Suppressor macrophage (primary cell): ENCODE measurements at regions not wholly inside any gene's neighbourhood (a gene's known extent, or its start where the extent isn't known, plus 50 kb on each side); places are given as distances from the start of the nearest gene placed in this dataset.

Source experiments
- DNase-seq, 4 experiments: peaks; one replicate each; pipeline ENCODE4 v3.0.0-alpha.2; 2020 to 2022

- no peak for DNase-seq
These were observed 245.9 kb downstream of the MTERF1 start for GRCh38 chr7:91634485-91635177.

DNA sequence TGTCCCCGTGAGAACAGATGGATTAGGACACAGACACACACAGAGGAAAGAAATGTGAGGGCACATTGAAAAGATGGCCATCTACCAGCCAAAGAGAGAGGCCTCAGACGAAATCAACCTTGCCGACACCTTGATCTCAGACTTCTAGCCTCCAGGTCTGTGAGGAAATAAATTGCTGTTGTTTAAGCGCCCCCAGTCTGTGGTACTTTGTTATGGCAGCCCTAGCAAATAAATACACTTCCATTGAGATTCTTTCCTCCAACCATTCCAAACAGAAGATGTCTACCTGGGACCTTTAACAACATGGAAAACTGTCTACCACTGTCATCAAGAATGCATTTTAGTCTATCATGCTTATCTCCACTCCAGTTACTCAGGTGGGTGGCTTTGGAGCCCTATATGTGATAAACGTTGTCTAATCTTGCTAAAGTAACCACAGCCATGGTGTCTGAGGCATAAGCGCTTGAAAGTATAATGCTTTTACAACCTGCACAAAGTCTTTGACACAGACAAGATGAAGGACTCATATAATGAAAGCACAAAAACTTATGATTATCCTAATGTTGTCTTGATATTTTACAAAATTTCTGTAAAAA lies 244.3 kb downstream of the MTERF1 start:
- peak; percentile 35 to 57 (median 47) for DNase-seq

DNA sequence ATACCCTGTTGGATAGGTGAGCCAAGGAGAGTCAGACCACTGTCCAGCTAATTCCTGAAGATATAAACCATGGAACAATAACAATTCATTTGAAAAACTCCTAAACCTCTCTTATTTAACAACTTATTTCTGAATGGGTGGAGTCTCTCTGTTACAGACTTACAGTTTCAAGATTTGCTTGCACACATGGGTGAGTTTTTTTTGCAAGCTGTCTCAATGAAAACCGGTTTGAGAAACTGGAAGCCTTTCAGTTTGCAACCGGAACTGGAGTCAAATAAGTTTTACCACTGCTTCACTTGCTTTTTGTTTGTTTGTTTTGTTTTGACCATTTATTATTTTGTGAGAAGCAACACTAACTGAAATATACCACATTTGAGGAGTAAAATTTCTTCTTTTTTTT lies 243.8 kb downstream of the MTERF1 start:
- DNase-seq: no peak

DNA sequence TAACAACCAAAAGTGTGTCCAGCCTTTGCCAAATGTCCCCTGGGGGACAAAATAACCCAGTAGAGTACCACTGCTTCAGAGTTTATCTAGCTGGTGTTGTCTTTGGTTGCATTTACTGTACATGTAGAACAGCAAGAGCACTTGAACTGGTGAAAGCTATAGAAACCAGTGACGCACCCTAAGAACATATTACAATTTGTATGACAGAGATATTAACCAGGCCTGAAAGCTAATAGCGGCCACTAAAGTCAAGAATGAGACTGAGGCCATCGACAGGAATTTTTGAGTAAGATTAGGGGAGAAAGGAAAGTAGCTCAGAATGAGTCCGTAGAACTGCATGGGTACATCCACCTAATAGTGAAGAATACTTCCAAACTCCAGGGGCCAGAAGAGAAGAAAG lies 236.2 kb downstream of the MTERF1 start:
- no peak for DNase-seq

DNA sequence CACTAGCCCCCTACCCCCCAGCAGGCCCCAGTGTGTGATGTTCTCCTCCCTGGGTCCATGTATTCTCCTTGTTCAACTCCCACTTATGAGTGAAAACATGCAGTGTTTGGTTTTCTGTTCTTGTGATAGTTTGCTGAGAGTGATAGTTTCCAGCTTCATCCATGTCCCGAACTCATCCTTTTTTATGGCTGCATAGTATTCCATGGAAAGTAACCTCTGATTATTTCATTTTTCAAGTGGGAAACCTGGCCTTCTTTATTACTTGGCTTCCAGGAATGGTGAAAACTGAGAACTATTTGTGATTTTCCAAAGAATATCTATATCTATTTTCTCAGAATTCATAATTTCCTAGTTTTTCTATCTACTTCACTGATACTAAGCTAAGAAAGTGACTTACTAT lies 235.0 kb downstream of the MTERF1 start:
- no peak for DNase-seq

GRCh38 chr7:91651986-91652385 lies 228.5 kb downstream of the MTERF1 start:
- DNase-seq: no peak

DNA sequence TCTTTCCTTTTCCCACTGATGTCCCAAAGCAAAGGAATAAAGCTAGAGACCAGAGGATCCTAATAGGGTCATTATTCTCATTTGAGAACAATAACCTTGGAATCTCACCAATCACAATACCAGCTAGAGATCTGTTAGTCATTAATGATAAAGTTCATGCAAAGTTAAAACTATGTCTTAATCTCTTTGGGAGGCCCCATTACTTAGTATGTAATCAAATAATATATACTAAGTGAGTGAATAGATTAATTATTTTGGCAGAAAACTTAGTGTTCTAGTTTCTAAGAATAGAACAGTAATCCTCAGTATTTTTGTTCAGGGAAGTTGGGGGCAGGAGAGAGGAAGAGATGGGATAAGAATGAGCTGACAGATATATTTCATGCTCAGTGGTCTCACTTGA lies 227.2 kb downstream of the MTERF1 start:
- DNase-seq: no peak

- DNase-seq: no peak
These were observed 224.8 kb downstream of the MTERF1 start for GRCh38 chr7:91655656-91656055.

- DNase-seq: no peak
These were observed 223.7 kb downstream of the MTERF1 start for GRCh38 chr7:91656541-91657482.

GRCh38 chr7:91657483-91658071 lies 222.9 kb downstream of the MTERF1 start:
- DNase-seq: no peak

DNA sequence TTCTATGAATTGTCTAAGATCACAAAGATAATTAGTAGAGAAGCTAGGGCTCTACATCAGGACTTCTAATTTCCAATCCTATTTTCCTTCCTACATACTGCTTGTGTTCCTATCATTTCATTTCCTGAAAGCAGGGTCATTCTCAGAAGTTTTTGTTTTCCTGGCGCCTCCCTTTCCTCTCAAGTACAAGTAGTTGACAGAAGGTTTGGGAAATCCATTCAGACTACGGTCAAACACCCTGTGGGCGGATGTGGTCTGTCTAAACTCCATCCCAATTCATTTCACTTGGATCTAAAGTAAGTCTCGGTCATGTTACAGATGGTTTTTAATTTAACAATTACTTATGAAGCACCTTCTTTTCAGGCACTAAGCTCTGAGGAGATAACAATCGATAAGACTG lies 221.4 kb downstream of the MTERF1 start:
- DNase-seq: no peak

DNA sequence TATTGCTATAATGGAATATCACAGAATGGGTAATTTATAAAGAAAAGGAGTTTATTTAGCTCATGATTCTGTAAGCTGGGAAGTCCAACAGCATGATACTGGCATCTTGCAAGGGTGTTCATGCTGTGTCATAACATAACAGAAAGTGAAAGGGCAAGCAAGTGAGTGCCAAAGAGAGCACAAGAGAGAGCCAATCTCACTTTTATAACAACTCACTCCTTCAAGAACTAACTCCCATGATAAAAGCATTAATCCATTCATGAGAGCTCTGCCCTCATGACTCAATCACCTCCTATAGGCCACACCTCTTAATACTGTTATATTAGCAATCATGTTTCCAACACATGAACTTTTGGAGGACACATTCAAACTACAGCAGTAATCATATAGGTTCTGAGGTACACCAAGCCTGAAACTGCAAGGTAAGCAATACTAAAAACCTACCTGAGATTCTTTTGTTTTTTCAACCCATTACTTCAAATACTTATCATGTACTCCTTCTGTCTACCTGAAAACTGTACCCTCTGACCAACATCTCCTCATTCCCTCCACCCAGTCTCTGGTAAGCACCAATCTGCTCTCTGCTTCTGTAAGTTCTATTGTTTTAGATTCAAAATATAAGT lies 219.7 kb downstream of the MTERF1 start:
- no peak for DNase-seq

- DNase-seq: no peak
These were observed 218.8 kb downstream of the MTERF1 start for GRCh38 chr7:91661727-91662126.

DNA sequence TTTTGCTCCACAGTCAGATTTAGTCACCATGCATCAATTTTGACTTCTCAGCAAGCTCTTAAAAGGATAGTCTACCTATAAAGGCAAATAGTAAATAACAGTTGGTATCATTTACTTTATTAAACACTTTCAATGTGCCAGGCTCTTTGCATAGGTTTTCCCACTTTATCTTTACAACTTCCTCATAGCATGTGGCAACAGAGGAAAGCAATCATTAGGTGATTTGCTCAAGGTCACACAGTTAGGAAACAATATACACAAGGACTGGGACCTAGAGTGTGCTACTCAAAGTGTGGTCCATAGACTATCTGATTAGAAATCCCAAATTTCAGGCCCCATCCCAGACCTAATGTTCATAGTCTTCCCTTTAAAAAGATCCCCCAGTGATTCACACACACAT lies 212.3 kb downstream of the MTERF1 start:
- DNase-seq: no peak

DNA sequence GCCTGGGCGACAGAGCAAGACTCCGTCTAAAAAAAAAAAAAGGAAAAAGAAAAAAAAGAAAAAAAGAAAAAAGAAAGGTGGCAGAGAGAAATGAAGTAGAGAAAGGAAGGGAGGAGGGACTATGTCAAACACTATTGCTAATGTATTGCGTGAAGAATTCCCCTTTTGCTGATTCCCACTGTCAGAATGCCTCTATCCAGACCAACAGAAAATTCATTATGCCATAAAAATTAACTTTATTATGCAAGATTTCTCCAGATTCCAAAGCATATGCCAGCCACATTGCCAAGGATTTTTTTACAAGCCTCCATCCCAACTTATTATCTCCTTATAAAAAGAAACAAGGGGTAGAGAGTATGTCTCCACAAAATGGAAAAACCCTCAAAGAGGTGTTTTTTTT lies 209.3 kb downstream of the MTERF1 start:
- DNase-seq: no peak

DNA sequence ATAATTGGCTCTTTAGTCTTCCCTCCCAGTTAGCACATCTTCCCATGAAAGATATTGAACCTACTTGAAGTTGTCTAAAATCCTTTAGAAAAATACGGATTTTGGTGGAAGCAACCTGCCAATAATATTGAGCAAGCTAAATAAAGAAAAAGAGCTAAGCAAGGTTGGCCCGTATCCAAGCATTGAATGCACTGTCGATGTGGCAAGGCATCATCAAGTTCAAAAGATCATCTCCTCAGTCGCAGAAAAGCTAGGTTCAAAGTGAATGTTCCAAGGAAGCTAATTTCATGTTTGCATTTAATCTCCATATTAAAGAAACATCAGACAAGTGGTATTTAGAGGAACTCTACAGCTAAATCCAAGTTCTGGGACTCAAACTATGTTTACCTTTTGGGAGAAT lies 206.0 kb downstream of the MTERF1 start:
- no peak for DNase-seq

- no peak for DNase-seq
These were observed 198.8 kb downstream of the MTERF1 start for GRCh38 chr7:91681718-91682117.

DNA sequence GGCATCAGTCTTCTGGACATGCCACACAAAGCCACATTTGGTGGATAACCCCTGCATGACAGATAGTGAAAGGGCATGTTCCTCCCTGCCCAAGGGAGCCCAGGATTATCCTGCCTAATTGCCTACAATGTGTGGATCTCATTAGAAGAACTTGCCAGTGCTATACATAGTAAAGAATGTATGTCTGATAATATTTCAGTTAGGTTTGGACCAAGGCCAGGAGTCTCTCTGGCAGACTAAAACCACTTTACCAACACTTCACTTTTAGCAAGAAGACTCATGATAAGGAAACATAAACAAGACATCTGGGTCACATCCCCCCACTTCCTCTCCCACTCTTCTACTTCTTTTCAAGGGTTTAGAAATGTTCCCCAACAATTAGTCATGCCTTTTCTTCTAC lies 196.7 kb downstream of the MTERF1 start:
- peak in 2 of 4 experiments; percentile 4 to 9 for DNase-seq

GRCh38 chr7:91685544-91685943 lies 195.0 kb downstream of the MTERF1 start:
- no peak for DNase-seq

DNA sequence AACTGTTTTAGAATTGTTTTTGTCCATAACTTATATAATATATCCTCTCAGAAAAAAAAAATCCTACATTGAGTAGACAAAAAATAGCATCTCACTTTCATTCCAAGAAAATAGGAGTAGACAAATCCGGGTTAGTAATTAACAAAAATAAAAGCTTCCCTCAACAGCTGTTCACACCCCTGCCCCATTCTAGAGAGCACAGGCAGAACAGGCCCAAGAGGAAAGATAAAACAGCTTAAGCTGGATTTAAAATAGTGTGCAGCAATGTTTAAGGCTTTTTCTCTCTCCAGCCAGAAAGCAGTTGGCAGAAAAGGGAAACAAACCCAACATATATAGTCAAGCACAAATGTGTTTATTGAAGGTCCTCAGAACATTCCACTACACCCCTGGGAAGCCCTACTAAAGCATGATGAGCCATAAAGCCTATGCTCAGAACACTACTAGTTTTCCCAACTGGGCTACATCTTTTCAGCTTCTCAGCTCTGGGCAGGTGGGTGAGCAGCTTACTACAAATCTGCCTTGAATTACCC lies 189.9 kb downstream of the MTERF1 start:
- DNase-seq: no peak

- no peak for DNase-seq
These were observed 188.6 kb downstream of the MTERF1 start for GRCh38 chr7:91691865-91692264.

GRCh38 chr7:91692800-91693199 lies 187.7 kb downstream of the MTERF1 start:
- no peak for DNase-seq
